ENCODE measurements at regions not wholly inside any gene's neighbourhood (a gene's known extent, or its start where the extent isn't known, plus 50 kb on each side); places are given as distances from the start of the nearest gene placed in this dataset.
"Not testable (repeated sequence)": the region's sequence is repeated elsewhere in the genome, so short reads cannot be mapped to it uniquely, and the experiment has no call there.

DNA sequence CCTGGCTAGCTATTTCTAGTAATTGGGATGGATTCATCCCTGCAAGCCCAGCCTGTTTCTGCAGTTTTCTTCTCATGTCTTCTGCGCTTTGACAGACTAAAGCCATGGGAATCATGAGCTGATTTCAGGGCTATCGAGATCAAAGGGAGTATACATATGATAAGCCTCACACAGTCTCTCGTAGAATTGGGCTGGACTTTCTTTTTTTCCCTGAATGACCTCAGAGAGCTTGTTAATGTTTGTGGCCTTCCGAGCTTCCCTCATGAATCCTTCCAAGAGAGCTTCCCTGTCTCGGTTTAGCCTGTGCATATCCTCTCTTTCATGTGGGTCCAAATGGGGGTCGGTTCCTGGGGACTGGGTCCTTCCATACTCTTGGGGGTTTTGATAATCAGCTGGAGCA, 130.3 kb downstream of the ADRA2C start:
- no peaks in the 10 kb centered on the region for H3K4me1 ChIP-seq (ENCODE audit: low read length)
- H3F3A ChIP-seq (ENCODE audit: insufficient read depth, low read length), result no peaks in the 10 kb centered on the region
- H2AFZ ChIP-seq (ENCODE audit: low read length), result no peak overlapping the region
- no peaks in the 10 kb centered on the region for H3K36me3 ChIP-seq (replicated peaks; ENCODE audit: insufficient read depth, low read length)
- DNase-seq, result no peak
- H3K4me2 ChIP-seq (ENCODE audit: low read depth, low read length), result no peak overlapping the region
- no peaks in the 10 kb centered on the region for H3K79me2 ChIP-seq (ENCODE audit: low read length)
- no peak for TF ChIP-seq EZH2 (optimal IDR thresholded peaks at IDR 0.05; ENCODE audit: low read depth, low read length)
- TF ChIP-seq, protein P1, sequence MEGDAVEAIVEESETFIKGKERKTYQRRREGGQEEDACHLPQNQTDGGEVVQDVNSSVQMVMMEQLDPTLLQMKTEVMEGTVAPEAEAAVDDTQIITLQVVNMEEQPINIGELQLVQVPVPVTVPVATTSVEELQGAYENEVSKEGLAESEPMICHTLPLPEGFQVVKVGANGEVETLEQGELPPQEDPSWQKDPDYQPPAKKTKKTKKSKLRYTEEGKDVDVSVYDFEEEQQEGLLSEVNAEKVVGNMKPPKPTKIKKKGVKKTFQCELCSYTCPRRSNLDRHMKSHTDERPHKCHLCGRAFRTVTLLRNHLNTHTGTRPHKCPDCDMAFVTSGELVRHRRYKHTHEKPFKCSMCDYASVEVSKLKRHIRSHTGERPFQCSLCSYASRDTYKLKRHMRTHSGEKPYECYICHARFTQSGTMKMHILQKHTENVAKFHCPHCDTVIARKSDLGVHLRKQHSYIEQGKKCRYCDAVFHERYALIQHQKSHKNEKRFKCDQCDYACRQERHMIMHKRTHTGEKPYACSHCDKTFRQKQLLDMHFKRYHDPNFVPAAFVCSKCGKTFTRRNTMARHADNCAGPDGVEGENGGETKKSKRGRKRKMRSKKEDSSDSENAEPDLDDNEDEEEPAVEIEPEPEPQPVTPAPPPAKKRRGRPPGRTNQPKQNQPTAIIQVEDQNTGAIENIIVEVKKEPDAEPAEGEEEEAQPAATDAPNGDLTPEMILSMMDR (IDR thresholded peaks at IDR 0.05; ENCODE audit: low read length), result no peak
- no peak for TF ChIP-seq EZH2phosphoT487 (IDR thresholded peaks at IDR 0.05; ENCODE audit: low read length)
- no peaks in the 10 kb centered on the region for H3K9me3 ChIP-seq (replicated peaks; ENCODE audit: insufficient read depth, low read length)
- no peak overlapping the region for H3K4me3 ChIP-seq (ENCODE audit: low read length)
- H3K27ac ChIP-seq (ENCODE audit: low read length), result no peak overlapping the region
- H3K9ac ChIP-seq (ENCODE audit: low read length), result no peak overlapping the region
- peaks cover 8% of the 10 kb centered on the region for H3K27me3 ChIP-seq (replicated peaks; ENCODE audit: insufficient read depth, low read length)
- no peaks in the 10 kb centered on the region for H4K20me1 ChIP-seq (ENCODE audit: insufficient read depth, low read length)
- H3K9me2 ChIP-seq (replicated peaks; ENCODE audit: insufficient read depth, low read length), result no peaks in the 10 kb centered on the region

DNA sequence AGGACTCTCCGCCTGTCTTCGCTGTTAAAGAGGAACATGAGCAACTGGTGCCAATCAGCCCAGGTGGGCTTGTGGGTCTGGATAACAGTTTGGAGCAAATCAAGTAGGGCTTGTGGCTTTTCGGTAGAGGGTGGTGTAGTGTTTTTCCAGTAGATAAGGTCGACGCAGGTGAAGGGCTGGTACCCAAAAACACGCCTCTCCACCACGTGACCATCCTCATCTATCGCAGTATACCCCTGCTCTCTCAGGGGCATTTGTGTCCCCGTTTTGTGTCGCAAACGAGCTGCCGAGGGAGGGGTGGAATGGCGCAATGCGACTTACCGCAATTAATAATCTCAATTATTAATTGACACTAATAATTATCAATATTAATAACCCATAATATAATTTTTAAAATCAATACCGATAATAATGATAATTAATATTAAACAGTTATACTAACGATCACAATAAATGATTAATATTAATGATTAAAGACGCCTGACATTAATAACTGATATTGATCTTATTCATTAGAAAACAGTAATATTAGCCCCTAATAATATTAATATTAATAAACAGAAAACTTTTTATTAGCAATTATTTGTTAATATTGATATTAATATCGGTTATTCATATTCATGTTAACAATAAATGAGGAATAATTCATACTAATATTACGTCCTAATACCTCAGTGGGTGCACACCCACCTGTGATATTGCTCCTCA, 130.8 kb downstream of the ADRA2C start:
- not testable (repeated sequence) for H3K9me3 ChIP-seq (replicated peaks; ENCODE audit: insufficient read depth, low read length); H3K9me2 ChIP-seq (replicated peaks; ENCODE audit: insufficient read depth, low read length); H4K20me1 ChIP-seq (ENCODE audit: insufficient read depth, low read length); H3K27ac ChIP-seq (ENCODE audit: low read length); H2AFZ ChIP-seq (ENCODE audit: low read length); H3K27me3 ChIP-seq (replicated peaks; ENCODE audit: insufficient read depth, low read length); DNase-seq; H3K4me3 ChIP-seq (ENCODE audit: low read length); H3K4me2 ChIP-seq (ENCODE audit: low read depth, low read length); H3F3A ChIP-seq (ENCODE audit: insufficient read depth, low read length); H3K4me1 ChIP-seq (ENCODE audit: low read length); H3K79me2 ChIP-seq (ENCODE audit: low read length); H3K36me3 ChIP-seq (replicated peaks; ENCODE audit: insufficient read depth, low read length); H3K9ac ChIP-seq (ENCODE audit: low read length)

- no peak overlapping the region for H3K9ac ChIP-seq (ENCODE audit: low read length)
Measured at GRCh38 chr4:3898098-3898497, 131.9 kb downstream of the ADRA2C start.

GRCh38 chr4:3898928-3899327, 132.7 kb downstream of the ADRA2C start:
- not testable (repeated sequence) for H2AFZ ChIP-seq (ENCODE audit: low read length); H3K27me3 ChIP-seq (replicated peaks; ENCODE audit: insufficient read depth, low read length); H3K4me3 ChIP-seq (ENCODE audit: low read length); H3K4me1 ChIP-seq (ENCODE audit: low read length); H3K9me2 ChIP-seq (replicated peaks; ENCODE audit: insufficient read depth, low read length); H3K4me2 ChIP-seq (ENCODE audit: low read depth, low read length); H3K27ac ChIP-seq (ENCODE audit: low read length); H3K36me3 ChIP-seq (replicated peaks; ENCODE audit: insufficient read depth, low read length); H3K9me3 ChIP-seq (replicated peaks; ENCODE audit: insufficient read depth, low read length); H3F3A ChIP-seq (ENCODE audit: insufficient read depth, low read length); DNase-seq; H4K20me1 ChIP-seq (ENCODE audit: insufficient read depth, low read length); H3K9ac ChIP-seq (ENCODE audit: low read length); H3K79me2 ChIP-seq (ENCODE audit: low read length)

More at GRCh38 chr4:3898098-3898497, 131.9 kb downstream of the ADRA2C start:
- Histone ChIP-seq H3K9me2 (replicated peaks; ENCODE audit: insufficient read depth, low read length) (no peaks in the 10 kb centered on the region), H3K4me2 (ENCODE audit: low read depth, low read length) (no peak overlapping the region), H4K20me1 (ENCODE audit: insufficient read depth, low read length) (no peaks in the 10 kb centered on the region), H2AFZ (ENCODE audit: low read length) (no peak overlapping the region), H3K4me1 (ENCODE audit: low read length) (no peaks in the 10 kb centered on the region), H3K27me3 (replicated peaks; ENCODE audit: insufficient read depth, low read length) (peaks cover 8% of the 10 kb centered on the region), H3K9me3 (replicated peaks; ENCODE audit: insufficient read depth, low read length) (no peaks in the 10 kb centered on the region), H3F3A (ENCODE audit: insufficient read depth, low read length) (no peaks in the 10 kb centered on the region), H3K27ac (ENCODE audit: low read length) (no peak overlapping the region), H3K36me3 (replicated peaks; ENCODE audit: insufficient read depth, low read length) (no peaks in the 10 kb centered on the region), H3K4me3 (ENCODE audit: low read length) (no peak overlapping the region), H3K79me2 (ENCODE audit: low read length) (no peaks in the 10 kb centered on the region)
- no peak for DNase-seq
- no peak for TF ChIP-seq EZH2phosphoT487 (IDR thresholded peaks at IDR 0.05; ENCODE audit: low read length)
- TF ChIP-seq, protein P1 (IDR thresholded peaks at IDR 0.05; ENCODE audit: low read length), result no peak
- TF ChIP-seq EZH2 (optimal IDR thresholded peaks at IDR 0.05; ENCODE audit: low read depth, low read length), result no peak

- H3K4me3 ChIP-seq (ENCODE audit: low read length); H3K9me3 ChIP-seq (replicated peaks; ENCODE audit: insufficient read depth, low read length); H3K27me3 ChIP-seq (replicated peaks; ENCODE audit: insufficient read depth, low read length); H3K36me3 ChIP-seq (replicated peaks; ENCODE audit: insufficient read depth, low read length); H3F3A ChIP-seq (ENCODE audit: insufficient read depth, low read length); H3K27ac ChIP-seq (ENCODE audit: low read length); H3K9ac ChIP-seq (ENCODE audit: low read length); H3K4me1 ChIP-seq (ENCODE audit: low read length); H4K20me1 ChIP-seq (ENCODE audit: insufficient read depth, low read length); H3K9me2 ChIP-seq (replicated peaks; ENCODE audit: insufficient read depth, low read length); H2AFZ ChIP-seq (ENCODE audit: low read length); DNase-seq; H3K79me2 ChIP-seq (ENCODE audit: low read length): not testable (repeated sequence)
- H3K4me2 ChIP-seq (ENCODE audit: low read depth, low read length), result peak overlapping the region; percentile 24; the same call in 1 of the 2 replicates
Measured at GRCh38 chr4:3904264-3904955, 138.2 kb downstream of the ADRA2C start.

DNA sequence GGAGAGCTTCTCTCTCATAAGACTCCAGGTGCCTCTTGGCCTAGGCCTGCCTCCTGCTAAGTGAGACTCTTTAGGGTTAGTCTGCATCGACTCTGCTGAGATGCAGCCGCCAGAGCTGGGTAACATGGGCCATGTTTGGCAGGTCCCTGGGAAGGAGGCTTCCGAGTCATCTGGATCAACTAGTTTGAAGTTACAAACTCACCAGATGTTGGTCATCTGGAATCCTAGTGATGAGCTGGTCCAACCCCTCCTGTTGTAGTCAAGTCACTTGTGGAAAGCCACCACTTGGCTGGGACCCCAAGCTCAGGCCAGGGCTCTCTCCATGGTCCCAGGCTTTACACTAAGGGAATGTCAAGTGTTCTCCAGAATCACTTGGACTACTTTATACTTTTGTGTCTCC, 143.4 kb downstream of the ADRA2C start:
- H3K79me2 ChIP-seq (ENCODE audit: low read length); H4K20me1 ChIP-seq (ENCODE audit: insufficient read depth, low read length); DNase-seq; H3K9me3 ChIP-seq (replicated peaks; ENCODE audit: insufficient read depth, low read length); H3K9ac ChIP-seq (ENCODE audit: low read length); H3K9me2 ChIP-seq (replicated peaks; ENCODE audit: insufficient read depth, low read length); H3K27ac ChIP-seq (ENCODE audit: low read length); H3K4me3 ChIP-seq (ENCODE audit: low read length); H3K36me3 ChIP-seq (replicated peaks; ENCODE audit: insufficient read depth, low read length); H3K4me2 ChIP-seq (ENCODE audit: low read depth, low read length); H3K27me3 ChIP-seq (replicated peaks; ENCODE audit: insufficient read depth, low read length); H3K4me1 ChIP-seq (ENCODE audit: low read length); H3F3A ChIP-seq (ENCODE audit: insufficient read depth, low read length); H2AFZ ChIP-seq (ENCODE audit: low read length): not testable (repeated sequence)
